Activated T-cell treated with anti-CD3 and anti-CD28 coated beads, Interleukin-2, amount 50 U/mL, for 1 hour (primary cell): ENCODE measurements at regions not wholly inside any gene's neighbourhood (a gene's known extent, or its start where the extent isn't known, plus 50 kb on each side); places are given as distances from the start of the nearest gene placed in this dataset.
"Not testable (repeated sequence)": the region's sequence is repeated elsewhere in the genome, so short reads cannot be mapped to it uniquely, and the experiment has no call there.

Source experiments
- DNase-seq: peaks from one replicate; pipeline ENCODE4 v3.0.0-alpha.2; 2020

DNA sequence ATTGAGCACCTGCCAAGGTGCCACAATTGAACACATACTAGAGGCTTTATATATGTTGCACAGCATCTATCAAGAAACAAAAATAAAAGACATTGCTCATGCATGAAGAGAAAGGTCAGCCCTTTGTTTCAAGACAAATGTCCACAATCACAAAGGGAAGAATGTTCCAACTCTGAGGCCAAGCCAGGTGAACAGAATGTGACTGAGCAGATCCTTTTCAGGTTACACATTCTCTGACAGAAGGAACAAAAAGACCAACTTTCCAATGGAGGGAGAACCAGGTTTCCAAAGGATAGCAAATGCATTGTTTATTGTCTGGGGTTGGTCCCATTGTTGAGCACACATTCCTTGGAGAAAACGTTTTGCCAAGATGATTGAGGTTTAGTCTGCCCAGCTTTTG is 50.2 kb upstream of the FAM174B start:
- no peak for DNase-seq

DNA sequence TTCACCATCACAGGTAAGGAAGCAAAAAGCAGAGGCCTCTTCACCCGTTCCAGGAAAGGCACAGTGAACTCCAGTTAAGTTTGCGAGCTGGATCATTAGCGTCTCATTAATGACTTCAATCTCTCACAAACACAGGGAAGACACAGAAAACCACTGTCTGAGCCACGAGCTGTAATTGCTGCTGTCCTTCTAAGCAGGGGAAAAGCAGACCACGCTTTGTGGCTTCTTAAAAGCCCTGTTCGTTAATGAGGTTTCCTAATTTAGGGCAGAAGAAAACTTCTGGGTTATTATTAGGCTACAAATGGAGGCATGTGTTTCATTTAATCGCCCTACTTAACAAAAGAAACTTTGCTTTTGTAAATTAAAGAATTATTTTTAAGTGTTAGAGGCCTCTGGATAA is 50.6 kb upstream of the FAM174B start:
- DNase-seq: no peak

DNA sequence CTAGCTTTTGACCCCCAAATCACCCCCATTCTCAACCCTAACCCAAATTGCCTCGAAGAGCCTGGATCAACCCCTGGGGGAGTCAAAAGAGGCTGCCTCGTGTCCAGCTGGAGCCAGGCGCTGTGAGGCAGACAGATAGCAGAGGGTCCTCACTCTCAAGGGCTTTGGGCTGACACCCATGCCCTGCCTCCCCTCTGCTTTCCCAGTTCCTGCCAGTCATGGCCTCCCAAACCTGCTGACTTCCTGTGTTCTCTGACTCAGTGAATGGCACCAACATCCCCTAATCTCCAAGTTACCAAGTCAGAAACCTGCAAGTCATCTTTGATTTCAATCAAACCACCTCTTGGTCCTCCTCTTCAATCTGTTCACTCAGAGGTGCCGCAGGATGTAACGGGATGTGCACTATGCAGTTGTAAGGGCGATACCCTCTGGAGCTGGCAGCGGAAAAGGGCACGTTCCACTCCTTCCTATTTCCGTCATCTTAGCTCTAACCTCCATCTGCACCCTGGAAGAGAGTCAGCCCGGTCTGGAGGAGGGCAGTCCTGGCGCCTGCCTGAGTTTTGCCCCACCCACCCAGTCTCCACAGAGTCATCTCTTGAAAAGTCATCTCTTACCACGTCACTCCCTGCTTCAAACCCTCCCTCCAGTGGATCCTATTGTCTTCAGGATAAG is 52.4 kb upstream of the FAM174B start:
- no peak for DNase-seq

DNA sequence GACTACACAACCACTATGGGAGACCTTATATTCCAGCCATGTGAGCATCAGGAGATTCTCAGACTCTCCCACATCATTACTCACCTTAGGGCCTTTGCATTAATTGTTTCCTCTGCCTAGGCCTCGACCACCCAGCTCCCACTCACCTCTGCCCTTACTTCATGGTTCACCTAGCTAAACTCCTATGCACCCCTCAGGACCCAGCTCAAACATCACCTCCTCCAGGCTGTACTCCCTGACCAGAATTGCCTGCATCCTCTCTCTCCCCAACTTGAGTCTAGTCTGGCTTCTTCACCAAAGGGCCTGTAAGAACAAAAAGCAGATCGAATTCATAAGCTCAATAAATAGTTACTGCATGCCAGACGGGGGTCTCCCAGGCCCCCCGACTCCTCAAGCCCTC is 53.1 kb upstream of the FAM174B start:
- no peak for DNase-seq

DNA sequence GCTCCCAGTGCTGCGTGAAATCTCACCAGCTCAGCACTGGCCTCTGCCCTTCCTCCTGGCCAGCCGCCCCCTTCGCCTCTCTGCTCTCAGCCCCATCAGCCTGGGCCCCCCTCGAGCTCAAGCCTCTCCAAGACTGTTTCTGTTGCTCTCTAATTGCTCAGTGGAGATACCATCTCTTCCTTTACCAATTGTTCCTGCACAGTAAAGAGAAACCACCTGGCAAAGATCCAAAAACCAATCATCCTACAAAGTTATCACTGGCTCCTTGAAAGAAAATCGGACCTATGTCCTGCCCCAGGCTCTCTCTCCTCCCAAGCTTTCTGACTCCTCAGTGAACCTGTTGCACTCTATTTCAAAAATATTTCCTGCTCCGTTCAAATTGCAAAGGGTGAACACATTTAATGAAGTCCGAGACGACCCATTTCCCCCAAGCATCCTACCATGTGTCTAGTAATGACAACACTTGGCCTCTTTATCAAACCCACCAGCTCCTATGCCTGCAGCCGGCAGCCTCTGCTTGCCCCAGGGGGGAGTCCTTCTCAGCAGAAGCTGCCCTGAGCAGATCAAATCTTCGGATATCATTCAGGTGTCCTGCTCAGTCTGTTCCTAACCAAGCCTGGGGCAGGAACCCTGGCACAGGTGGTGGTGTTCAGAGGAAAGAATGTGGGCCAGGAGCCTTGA is 53.7 kb upstream of the FAM174B start:
- no peak for DNase-seq

DNA sequence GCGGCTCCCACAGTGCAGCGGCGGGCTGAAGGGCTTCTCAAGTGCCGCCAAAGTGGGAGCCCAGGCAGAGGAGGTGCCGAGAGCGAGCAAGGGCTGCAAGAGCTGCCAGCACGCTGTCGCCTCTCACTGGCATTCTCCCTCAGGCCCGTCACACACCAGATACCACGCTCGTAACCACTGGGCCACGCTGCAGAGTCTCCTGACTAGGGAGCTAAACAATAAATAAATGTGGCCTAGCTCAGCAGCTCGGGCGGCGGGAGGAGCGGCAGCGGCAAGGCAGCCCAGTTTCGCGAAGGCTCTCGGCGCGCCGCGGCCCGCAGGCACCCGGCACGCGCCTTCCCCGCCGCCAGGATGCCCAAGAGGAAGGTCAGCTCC is 55.9 kb upstream of the FAM174B start:
- no peak for DNase-seq

DNA sequence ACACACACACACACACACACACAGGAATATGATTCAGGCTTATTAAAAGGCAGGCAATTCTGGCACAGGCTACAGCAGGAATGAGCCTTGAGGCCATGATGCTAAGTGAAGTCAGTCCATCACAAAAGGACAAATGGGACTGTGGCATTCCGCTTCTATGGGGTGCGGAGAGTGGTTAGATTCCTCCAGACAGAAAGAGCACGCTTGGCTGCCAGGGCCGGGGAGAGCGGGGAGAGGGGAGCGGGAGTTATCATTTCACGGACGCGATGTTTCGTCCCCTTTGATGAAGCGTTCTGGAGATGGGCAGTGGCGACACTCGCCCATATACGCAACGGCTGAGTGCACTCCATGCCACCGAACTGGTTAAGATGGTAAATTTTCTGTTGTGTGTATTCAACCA is 58.5 kb upstream of the FAM174B start:
- DNase-seq: no peak

DNA sequence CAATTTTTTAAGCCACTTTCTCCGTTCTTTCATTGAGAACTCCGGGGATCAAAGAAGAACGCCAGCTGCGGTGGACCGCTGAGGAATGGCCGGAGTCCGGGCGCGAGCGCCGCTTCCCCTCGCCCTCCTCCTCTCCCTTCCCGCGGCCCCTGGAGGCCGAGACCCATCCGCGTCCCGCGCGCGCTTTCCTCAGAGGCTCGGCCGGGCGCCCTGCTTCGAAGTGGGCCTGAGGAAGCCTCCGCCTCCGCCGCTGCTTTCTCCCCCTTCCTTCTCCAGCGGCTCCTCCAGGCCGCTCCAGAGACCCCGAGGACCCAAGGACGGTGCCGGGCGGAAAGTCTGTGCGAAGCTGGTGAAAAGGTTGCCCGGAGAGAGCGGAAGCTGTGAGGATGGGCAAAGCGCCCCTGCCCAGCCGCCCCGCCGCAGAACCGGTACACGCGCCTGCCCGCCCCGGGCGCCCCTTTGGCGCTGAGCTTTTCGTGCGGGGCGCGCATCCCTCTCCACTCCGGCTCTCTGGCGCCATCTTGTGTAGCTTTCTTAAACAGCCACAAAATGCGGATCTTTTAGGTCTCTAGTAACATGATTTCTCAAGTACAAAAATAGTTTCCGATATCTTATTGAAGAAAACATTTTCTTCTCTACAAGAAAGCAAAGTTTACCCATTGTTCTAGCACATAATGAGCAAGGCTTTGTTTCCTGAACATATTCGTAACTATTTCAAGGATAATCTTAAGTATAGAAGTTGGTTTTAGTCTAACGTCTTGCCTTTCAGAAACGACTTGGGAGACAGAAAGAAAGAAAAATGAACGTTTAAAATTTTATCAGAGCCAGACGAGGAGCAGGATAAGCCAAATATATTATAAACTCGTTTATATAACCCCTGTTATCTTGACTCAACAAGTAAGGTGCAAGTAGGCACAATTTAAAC is 59.2 kb upstream of the FAM174B start:
- DNase-seq: peak; percentile 72

DNA sequence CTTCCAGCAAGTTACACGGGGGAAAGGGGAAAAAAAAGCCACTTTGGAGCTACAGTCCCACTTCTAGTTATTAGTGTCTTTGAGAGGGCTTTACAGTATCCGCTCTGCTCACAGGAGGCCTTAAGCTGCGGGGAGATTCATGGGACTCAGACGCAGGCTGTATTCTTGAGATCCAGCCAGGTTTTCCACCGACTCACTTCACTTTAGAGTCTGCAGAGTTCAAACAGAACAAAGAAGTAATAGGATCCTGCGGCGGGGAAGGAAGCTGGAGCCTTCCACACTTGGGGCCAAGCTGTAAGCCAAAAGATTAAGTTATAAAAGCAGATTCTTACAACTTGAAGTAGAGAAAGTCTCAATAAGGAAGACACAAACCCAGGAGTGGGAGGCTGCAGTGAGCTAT is 60.2 kb upstream of the FAM174B start:
- no peak for DNase-seq

DNA sequence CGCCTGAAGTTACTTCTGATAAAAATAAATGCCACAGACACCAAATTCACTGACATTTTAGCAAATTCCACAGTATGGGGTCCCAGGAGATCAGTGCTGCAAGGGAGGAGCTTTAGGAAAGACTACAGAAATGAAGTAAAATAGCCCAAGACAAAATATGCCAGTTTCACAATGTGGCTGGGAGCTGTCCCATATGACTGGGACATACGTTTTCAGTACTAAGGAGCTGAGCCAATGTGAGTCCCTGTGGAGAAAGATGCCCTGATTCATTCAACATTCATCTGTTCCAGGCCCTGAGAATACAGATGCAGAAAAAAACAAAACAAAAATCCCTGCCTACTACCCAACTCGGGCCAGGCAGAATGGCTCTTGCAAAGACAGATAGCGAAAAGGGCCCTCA is 63.4 kb upstream of the FAM174B start:
- no peak for DNase-seq

DNA sequence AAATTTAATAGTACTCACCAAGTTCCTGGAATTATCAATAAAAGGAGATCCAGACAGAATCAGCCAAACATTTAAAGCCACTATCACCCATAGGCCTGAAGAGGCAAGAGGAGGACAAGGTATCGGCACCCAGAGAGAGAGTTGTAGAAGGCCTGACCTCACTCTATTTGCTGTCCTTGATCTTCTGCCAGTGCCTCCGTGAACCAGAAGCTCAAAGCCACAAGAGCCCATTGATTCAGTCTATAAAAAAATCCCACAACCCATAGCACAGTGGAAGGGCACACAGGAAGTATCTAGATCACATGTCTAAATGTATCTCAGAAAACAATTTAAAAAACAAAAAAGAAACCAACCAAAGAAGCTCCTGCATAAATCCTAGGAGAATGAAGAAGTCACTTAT is 68.6 kb upstream of the FAM174B start:
- no peak for DNase-seq

DNA sequence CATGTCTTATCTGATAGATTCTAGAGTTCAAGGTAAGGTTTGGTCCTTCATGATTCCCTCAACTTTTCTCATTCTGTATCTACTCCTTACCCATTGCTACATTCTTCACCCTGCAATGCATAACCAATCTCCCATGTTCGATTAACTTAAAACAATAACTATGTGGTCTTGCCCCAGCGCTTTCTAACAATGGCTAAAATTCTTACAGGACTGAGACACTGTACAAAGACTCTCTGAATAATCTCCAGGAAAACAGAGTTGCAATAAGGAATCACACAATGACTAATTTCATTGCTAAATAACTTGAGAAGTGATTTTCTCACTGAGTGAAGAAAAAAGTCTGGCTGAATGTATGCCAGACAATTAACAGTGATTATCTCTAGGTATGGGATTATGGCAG is 69.6 kb upstream of the FAM174B start:
- no peak for DNase-seq

DNA sequence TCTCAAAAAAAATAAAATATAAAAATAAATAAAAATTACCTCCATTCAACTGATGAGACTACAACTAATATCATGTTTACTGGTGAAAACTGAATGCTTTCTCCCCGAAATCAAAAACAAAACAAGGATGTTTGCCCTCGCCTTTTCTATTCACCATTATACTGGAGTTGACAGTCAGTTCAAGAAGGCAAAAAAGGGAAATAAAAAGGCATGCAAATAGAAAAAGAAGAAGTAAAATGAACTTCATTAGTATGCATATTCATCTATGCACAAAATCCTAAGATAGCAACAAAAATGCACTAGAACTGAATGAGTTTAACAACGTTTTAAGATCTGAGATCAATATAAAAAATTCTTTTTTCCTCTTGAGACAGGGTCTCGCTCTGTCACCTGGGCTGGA is 72.7 kb upstream of the FAM174B start:
- no peak for DNase-seq

DNA sequence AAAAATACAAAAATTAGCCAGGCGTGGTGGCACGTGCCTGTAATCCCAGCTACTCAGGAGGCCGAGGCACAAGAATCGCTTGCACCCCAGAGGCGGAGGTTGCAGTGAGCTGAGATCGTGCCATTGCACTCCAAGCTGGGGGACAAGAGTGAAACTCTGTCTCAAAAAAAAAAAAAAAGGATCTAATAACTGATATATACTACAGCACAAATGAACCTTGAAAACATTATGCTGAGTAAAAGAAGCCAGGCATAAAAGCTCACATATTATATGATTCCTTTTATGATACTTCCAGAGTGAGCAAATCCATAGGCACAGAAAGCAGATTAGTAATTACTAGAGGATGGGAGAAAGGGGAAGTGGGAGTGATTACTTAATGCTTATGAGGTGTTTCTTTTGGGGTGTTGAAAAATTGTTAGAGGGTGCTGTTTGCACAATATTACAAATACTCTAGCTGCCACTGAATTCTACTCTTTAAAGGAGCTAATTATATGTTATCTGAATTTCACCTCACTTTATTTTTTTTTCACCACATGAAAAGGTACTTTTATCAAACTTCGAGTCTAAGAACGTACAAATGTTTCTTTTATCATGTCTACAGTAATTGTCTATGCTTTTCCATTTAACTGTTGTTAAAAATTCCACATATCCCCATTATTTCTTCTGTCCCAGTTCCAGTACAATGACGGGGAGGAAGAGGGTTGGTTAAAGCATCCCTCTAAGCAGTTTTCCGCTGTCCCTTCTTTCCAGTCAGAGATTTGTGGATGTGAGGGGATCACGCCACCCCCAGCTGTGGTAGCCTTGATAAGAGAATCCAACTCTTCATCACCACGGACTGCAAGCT is 77.7 kb upstream of the FAM174B start:
- no peak for DNase-seq

DNA sequence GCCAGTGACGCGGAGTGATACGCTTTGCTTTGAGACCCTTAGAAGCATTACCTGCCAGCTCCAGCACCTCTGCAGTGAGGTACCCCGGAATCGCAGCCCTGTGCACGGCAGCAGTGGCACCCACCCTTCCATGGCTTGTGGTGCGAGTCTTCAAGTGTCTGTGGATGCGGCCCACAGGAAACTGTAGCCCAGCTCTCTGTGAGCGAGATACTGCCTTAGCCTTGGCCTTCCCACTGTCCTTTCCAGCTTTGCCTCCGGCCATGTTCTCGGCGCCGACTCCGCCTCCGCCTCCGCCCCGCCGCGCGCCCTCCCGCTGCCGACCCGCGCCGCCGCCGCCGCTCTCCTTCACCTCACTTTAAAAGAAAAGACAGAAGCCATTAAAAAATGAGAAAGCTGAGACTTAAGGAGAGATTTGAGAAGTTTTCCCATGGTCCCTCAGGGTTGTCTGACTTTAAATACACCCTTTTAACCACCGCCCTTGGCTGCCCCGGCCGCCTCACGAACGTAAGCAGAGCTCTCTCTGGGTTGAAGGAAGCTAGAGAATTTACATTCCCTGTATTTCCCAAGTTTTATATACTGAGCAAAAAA is 78.5 kb upstream of the FAM174B start:
- peak; percentile 29 for DNase-seq

DNA sequence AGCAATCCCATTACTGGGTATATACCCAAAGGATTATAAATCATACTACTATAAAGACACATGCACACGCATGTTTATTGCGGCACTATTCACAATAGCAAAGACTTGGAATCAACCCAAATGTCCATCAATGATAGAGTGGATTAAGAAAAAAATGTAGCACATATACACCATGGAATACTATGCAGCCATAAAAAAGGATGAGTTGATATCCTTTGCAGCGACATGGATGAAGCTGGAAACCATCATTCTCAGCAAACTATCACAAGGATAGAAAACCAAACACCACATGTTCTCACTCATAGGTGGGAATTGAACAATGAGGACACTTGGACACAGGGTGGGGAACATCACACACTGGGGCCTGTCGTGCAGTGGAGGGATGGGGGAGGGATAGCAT is 83.7 kb upstream of the FAM174B start:
- DNase-seq: not testable (repeated sequence)

DNA sequence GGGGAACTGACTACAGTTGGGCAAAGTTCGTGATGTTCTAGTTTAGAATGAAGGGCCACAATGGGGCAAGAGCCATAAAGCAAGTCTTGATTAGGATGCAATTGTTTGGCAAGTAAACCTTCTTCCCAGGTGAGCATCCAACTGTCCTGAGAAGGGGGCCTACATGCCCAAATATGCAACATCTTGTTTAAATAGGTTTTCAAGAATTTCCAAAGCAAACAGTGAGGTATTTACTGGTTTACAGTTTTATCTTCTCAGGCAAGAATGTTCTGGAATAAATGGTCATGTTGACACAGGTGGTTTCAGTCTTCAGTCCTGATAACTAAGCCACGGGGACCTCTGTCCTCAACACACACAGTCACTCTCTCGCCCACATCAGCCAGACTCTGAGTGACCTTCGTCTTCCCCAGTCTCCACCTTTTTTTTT is 90.3 kb upstream of the FAM174B start:
- no peak for DNase-seq

DNA sequence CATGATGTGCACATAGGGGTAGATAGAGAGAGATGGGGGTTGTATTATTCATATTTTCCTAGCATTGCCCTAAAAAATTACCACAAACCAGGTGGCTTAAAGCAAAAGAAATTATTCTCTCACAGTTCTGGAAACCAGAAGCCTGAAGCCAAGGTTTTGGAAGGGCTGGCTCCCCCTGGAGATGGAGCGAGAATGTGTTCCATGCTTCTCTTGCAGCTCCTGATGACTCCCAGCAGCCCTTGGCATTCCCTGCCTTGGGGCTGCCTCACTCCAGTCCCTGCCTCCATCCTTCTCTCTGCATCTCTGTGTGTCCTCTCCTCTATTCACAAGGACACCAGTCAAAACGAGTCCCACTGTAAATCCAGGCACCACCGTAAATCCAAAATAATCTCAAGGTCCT is 91.5 kb upstream of the FAM174B start:
- DNase-seq: no peak

DNA sequence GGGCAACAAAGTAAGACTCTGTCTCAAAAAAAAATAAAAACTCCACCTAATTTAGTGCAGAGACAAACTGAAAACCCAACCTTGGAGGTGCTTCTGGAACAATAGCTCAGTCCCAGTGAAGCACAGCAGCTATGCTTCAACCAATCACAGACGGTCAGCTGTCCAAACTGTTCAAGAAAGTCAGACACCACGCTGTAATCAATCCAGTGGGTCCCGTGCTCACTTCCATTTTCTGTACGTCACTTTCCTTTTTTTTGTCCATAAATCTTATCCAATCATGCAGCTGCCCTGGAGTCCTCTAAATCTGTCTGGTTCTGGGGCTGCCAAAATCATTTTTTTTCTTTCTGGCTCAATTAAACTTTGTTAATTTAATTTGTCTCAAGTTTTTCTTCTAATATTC is 93.6 kb upstream of the FAM174B start:
- DNase-seq: no peak

DNA sequence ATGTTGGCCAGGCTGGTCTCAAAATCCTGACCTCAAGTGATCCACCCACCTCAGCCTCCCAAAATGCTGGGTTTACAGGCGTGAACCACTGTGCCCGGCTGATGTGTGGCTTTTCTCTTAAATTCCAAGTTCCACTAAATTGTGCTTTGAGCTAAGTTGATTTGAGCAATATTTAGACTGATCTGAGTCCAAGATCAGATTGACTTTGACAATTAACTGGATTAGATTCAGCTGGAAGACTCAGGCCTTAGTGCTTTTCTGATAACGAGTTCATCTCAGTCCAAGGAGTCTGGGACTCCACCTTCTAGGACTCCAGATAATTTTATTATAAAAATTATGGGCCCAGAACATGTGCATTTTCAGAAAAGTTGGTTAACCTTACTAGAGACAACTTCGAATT is 94.4 kb upstream of the FAM174B start:
- DNase-seq: no peak

DNA sequence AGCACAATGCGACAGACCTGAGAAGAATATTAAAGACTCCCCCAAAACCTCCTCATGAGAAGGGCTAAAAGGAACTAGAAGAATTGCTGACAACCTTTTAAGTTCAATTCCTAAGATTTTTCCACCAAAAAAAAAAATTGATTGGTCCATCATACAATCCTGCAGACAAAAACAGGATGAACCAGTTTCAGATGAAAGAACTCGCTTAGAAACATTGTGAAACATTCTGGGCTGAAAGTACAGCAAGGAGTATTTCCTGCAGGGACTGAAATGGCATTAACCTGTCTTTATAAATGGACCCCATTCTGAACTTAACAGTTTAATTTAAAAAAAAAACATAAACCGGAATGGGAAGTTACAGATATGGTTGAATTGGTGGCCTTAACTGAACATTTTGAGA is 96.0 kb upstream of the FAM174B start:
- no peak for DNase-seq

DNA sequence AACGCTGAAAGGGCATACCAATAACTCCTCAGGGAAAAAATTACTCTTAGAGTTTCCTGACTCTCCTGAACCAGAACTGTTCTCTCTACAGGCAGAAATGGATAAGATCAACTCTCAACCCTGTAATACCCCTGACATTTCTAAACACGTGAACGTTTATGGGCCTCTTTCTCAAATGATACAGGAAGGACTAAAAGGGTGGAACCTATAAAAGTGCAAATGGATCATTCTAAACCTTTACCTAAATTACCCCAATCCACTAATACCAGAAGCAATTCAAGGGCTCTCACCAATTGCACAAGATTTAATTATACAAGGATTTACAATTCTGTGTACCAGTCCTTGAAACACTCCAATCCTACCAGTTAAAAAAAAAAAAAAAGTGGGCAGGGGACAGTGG is 98.0 kb upstream of the FAM174B start:
- no peak for DNase-seq

DNA sequence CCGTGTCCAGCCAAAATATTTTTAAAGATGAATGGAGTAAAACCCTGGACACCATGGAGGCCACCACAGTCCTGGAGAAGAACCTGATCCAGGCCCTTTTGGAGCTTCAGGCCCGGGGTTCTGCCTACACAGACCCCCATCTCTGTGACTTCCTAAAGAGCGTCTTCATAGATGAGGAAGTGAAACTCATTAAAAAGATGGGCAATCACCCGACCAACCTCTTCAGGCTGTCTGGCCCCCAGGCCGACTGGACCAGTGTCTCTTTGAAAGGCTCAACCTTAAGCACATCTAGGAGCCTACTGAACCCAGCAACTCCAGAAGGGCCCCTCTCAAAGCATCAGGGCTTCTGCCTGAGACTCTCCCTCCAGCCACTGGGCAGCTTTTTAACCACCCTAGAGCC is 107.9 kb upstream of the FAM174B start:
- DNase-seq: no peak
